ENCODE measurements at regions not wholly inside any gene's neighbourhood (a gene's known extent, or its start where the extent isn't known, plus 50 kb on each side); places are given as distances from the start of the nearest gene placed in this dataset.
"Not testable (repeated sequence)": the region's sequence is repeated elsewhere in the genome, so short reads cannot be mapped to it uniquely, and the experiment has no call there.

GRCh38 chr4:28462766-28463700 lies 1602.4 kb downstream of the STIM2 start:
- DNase-seq (ENCODE audit: low read depth) = peak; percentile 36
- H3K36me3 ChIP-seq (ENCODE audit: control insufficient read depth, insufficient read depth, low read length, severe bottlenecking) = no peaks in the 10 kb centered on the region
- no peak overlapping the region for H3K9ac ChIP-seq (ENCODE audit: low read length)
- H3K9me3 ChIP-seq (ENCODE audit: control insufficient read depth, low read length) = no peaks in the 10 kb centered on the region
- H3K27me3 ChIP-seq (replicated peaks; ENCODE audit: control insufficient read depth, insufficient read depth, low read length) = no peaks in the 10 kb centered on the region
- peaks cover 2% of the 10 kb centered on the region for H3K4me1 ChIP-seq (ENCODE audit: control insufficient read depth, insufficient read depth, low read length)
- H3K4me3 ChIP-seq (ENCODE audit: low read length) = no peak overlapping the region

DNA sequence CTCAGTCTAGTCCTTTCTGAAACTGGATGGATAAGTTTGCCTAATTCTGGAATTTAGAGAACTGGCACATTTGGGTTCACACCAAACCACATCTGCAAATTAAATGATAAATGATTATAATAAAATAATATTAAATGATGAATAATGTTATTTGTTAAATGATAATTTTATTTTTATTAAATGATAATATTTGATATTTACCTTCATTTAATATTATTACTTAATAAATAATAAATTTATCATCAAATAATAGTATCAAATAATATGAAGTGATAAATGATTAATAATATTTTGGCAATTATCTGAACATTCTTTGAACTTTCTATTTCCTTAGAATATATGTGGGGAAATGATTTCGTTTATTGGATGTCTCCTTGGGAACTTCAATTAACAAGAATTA lies 1604.2 kb downstream of the STIM2 start:
- Histone ChIP-seq H3K4me3 (ENCODE audit: low read length) (no peak overlapping the region), H3K36me3 (ENCODE audit: control insufficient read depth, insufficient read depth, low read length, severe bottlenecking) (no peaks in the 10 kb centered on the region), H3K9me3 (ENCODE audit: control insufficient read depth, low read length) (no peaks in the 10 kb centered on the region)

DNA sequence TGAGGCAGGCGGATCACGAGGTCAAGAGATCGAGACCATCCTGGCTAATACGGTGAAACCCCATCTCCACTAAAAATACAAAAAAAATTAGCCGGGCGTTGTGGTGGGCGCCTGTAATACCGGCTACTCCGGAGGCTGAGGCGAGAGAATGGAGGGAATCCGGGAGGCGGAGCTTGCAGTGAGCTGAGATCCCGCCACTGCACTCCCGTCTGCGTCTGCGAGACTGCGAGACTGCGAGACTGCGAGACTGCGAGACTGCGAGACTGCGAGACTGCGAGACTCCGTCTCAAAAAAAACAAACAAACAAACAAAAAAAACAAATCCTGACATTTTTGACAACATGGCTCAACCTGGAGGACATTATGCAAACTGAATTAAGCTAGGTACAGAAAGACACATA lies 1606.2 kb downstream of the STIM2 start:
- H3K27me3 ChIP-seq (replicated peaks; ENCODE audit: control insufficient read depth, insufficient read depth, low read length); H3K4me1 ChIP-seq (ENCODE audit: control insufficient read depth, insufficient read depth, low read length); H3K36me3 ChIP-seq (ENCODE audit: control insufficient read depth, insufficient read depth, low read length, severe bottlenecking); H3K9ac ChIP-seq (ENCODE audit: low read length); H3K9me3 ChIP-seq (ENCODE audit: control insufficient read depth, low read length); H3K4me3 ChIP-seq (ENCODE audit: low read length); DNase-seq (ENCODE audit: low read depth): not testable (repeated sequence)

More for the DNA sequence above, 1604.2 kb downstream of the STIM2 start:
- Histone ChIP-seq H3K27me3 (replicated peaks; ENCODE audit: control insufficient read depth, insufficient read depth, low read length) (no peaks in the 10 kb centered on the region), H3K4me1 (ENCODE audit: control insufficient read depth, insufficient read depth, low read length) (peaks cover 3% of the 10 kb centered on the region), H3K9ac (ENCODE audit: low read length) (no peak overlapping the region)
- no peak for DNase-seq (ENCODE audit: low read depth)

DNA sequence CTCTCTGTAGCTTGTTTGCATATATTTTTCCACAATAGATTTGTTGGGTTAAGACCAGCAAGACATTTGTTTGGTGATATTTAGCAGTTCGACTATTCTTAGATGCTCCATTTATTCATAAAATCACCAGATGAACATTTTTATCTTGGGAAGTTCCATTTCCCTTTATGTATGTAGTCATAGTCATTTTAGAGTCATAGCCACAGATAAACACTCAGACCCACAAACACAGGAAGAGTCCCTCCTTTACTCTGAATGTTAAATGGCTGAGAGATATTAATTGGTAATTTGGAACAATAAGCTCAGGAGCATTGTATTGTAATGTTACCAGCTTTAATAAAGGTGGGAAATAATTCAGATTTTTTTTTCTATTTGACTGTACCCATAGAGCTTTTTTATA lies 1608.7 kb downstream of the STIM2 start:
- no peak overlapping the region for H3K9ac ChIP-seq (ENCODE audit: low read length)
- H3K36me3 ChIP-seq (ENCODE audit: control insufficient read depth, insufficient read depth, low read length, severe bottlenecking) = no peaks in the 10 kb centered on the region
- peaks cover 4% of the 10 kb centered on the region for H3K4me1 ChIP-seq (ENCODE audit: control insufficient read depth, insufficient read depth, low read length)
- H3K27me3 ChIP-seq (replicated peaks; ENCODE audit: control insufficient read depth, insufficient read depth, low read length) = no peaks in the 10 kb centered on the region
- H3K9me3 ChIP-seq (ENCODE audit: control insufficient read depth, low read length) = no peaks in the 10 kb centered on the region
- no peak overlapping the region for H3K4me3 ChIP-seq (ENCODE audit: low read length)
- no peak for DNase-seq (ENCODE audit: low read depth)

DNA sequence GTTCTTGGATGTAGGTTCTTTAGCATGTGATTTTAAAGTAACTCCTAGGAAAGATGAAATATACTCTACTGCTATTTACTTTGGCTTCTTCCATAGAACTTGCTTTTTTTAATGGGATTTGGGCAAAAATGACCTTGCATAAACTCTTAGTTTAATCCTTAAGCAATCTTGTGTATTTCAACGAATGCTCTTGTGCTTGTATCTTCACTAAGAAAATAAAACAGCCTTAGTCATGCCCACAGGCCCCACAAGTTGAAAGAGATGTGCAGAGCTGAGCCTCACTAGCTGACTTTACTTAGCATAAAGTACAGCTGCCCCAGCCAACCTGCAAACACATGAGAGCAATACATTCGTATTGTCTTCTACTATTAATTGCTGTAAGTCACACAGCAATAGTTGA lies 1609.2 kb downstream of the STIM2 start:
- Histone ChIP-seq H3K9me3 (ENCODE audit: control insufficient read depth, low read length) (no peaks in the 10 kb centered on the region), H3K36me3 (ENCODE audit: control insufficient read depth, insufficient read depth, low read length, severe bottlenecking) (no peaks in the 10 kb centered on the region), H3K4me1 (ENCODE audit: control insufficient read depth, insufficient read depth, low read length) (peaks cover 4% of the 10 kb centered on the region), H3K4me3 (ENCODE audit: low read length) (no peak overlapping the region), H3K9ac (ENCODE audit: low read length) (no peak overlapping the region), H3K27me3 (replicated peaks; ENCODE audit: control insufficient read depth, insufficient read depth, low read length) (no peaks in the 10 kb centered on the region)
- DNase-seq (ENCODE audit: low read depth) = peak; percentile 70

- Histone ChIP-seq H3K9ac (ENCODE audit: low read length) (no peak overlapping the region), H3K4me1 (ENCODE audit: control insufficient read depth, insufficient read depth, low read length) (no peaks in the 10 kb centered on the region), H3K9me3 (ENCODE audit: control insufficient read depth, low read length) (no peaks in the 10 kb centered on the region), H3K4me3 (ENCODE audit: low read length) (no peak overlapping the region), H3K27me3 (replicated peaks; ENCODE audit: control insufficient read depth, insufficient read depth, low read length) (no peaks in the 10 kb centered on the region), H3K36me3 (ENCODE audit: control insufficient read depth, insufficient read depth, low read length, severe bottlenecking) (no peaks in the 10 kb centered on the region)
- DNase-seq (ENCODE audit: low read depth) = no peak
Observed at GRCh38 chr4:28475381-28475780, 1614.7 kb downstream of the STIM2 start.

- no peaks in the 10 kb centered on the region for H3K4me1 ChIP-seq (ENCODE audit: control insufficient read depth, insufficient read depth, low read length)
- no peak overlapping the region for H3K4me3 ChIP-seq (ENCODE audit: low read length)
- no peaks in the 10 kb centered on the region for H3K36me3 ChIP-seq (ENCODE audit: control insufficient read depth, insufficient read depth, low read length, severe bottlenecking)
- H3K9ac ChIP-seq (ENCODE audit: low read length) = no peak overlapping the region
- H3K27me3 ChIP-seq (replicated peaks; ENCODE audit: control insufficient read depth, insufficient read depth, low read length) = no peaks in the 10 kb centered on the region
- H3K9me3 ChIP-seq (ENCODE audit: control insufficient read depth, low read length) = no peaks in the 10 kb centered on the region
- DNase-seq (ENCODE audit: low read depth) = no peak
Observed at GRCh38 chr4:28479666-28480065, 1619.0 kb downstream of the STIM2 start.

GRCh38 chr4:28481565-28481964 lies 1620.9 kb downstream of the STIM2 start:
- no peak for DNase-seq (ENCODE audit: low read depth)
- H3K9ac ChIP-seq (ENCODE audit: low read length) = no peak overlapping the region

GRCh38 chr4:28482580-28483270 lies 1622.1 kb downstream of the STIM2 start:
- no peak overlapping the region for H3K4me3 ChIP-seq (ENCODE audit: low read length)
- H3K9me3 ChIP-seq (ENCODE audit: control insufficient read depth, low read length) = no peaks in the 10 kb centered on the region
- H3K4me1 ChIP-seq (ENCODE audit: control insufficient read depth, insufficient read depth, low read length) = no peaks in the 10 kb centered on the region
- no peak for DNase-seq (ENCODE audit: low read depth)
- no peak overlapping the region for H3K9ac ChIP-seq (ENCODE audit: low read length)
- H3K36me3 ChIP-seq (ENCODE audit: control insufficient read depth, insufficient read depth, low read length, severe bottlenecking) = no peaks in the 10 kb centered on the region
- H3K27me3 ChIP-seq (replicated peaks; ENCODE audit: control insufficient read depth, insufficient read depth, low read length) = no peaks in the 10 kb centered on the region

More at GRCh38 chr4:28481565-28481964, 1620.9 kb downstream of the STIM2 start:
- Histone ChIP-seq H3K36me3 (ENCODE audit: control insufficient read depth, insufficient read depth, low read length, severe bottlenecking) (no peaks in the 10 kb centered on the region), H3K9me3 (ENCODE audit: control insufficient read depth, low read length) (no peaks in the 10 kb centered on the region), H3K4me1 (ENCODE audit: control insufficient read depth, insufficient read depth, low read length) (no peaks in the 10 kb centered on the region), H3K4me3 (ENCODE audit: low read length) (no peak overlapping the region), H3K27me3 (replicated peaks; ENCODE audit: control insufficient read depth, insufficient read depth, low read length) (no peaks in the 10 kb centered on the region)

DNA sequence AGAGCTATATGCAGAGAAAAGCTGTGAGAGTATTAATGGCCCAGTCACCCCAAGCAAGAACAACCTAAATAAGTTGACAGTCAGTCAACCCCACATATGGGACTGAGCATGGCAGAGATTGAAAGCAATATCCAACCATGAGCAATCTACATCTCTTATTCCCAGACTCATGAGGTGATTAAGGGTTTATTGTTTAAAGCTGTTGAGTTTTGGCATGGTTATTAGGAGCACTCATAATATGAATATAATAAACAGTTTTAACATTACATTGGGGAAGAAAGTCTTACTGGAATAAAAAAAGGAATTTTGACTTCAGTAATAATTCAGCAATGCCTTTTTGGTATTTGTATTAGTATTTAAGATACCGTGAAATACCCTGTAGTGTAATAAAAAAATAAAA lies 1627.4 kb downstream of the STIM2 start:
- Histone ChIP-seq H3K9me3 (ENCODE audit: control insufficient read depth, low read length) (no peaks in the 10 kb centered on the region), H3K36me3 (ENCODE audit: control insufficient read depth, insufficient read depth, low read length, severe bottlenecking) (no peaks in the 10 kb centered on the region), H3K27me3 (replicated peaks; ENCODE audit: control insufficient read depth, insufficient read depth, low read length) (no peaks in the 10 kb centered on the region), H3K4me1 (ENCODE audit: control insufficient read depth, insufficient read depth, low read length) (no peaks in the 10 kb centered on the region), H3K9ac (ENCODE audit: low read length) (no peak overlapping the region), H3K4me3 (ENCODE audit: low read length) (no peak overlapping the region)
- DNase-seq (ENCODE audit: low read depth) = no peak

- H3K27me3 ChIP-seq (replicated peaks; ENCODE audit: control insufficient read depth, insufficient read depth, low read length) = no peaks in the 10 kb centered on the region
- H3K4me1 ChIP-seq (ENCODE audit: control insufficient read depth, insufficient read depth, low read length) = no peaks in the 10 kb centered on the region
- no peaks in the 10 kb centered on the region for H3K9me3 ChIP-seq (ENCODE audit: control insufficient read depth, low read length)
- H3K36me3 ChIP-seq (ENCODE audit: control insufficient read depth, insufficient read depth, low read length, severe bottlenecking) = no peaks in the 10 kb centered on the region
- H3K4me3 ChIP-seq (ENCODE audit: low read length) = no peak overlapping the region
- H3K9ac ChIP-seq (ENCODE audit: low read length) = no peak overlapping the region
- DNase-seq (ENCODE audit: low read depth) = no peak
Observed at GRCh38 chr4:28490669-28491068, 1630.0 kb downstream of the STIM2 start.

Data from adipocyte (in vitro differentiated cells).